ENCODE measurements at regions not wholly inside any gene's neighbourhood (a gene's known extent, or its start where the extent isn't known, plus 50 kb on each side); places are given as distances from the start of the nearest gene placed in this dataset.
A peak's percentile ranks its signal among the peaks of the same experiment; 100 is the strongest.
"Not testable (repeated sequence)": the region's sequence is repeated elsewhere in the genome, so short reads cannot be mapped to it uniquely, and the experiment has no call there.

DNA sequence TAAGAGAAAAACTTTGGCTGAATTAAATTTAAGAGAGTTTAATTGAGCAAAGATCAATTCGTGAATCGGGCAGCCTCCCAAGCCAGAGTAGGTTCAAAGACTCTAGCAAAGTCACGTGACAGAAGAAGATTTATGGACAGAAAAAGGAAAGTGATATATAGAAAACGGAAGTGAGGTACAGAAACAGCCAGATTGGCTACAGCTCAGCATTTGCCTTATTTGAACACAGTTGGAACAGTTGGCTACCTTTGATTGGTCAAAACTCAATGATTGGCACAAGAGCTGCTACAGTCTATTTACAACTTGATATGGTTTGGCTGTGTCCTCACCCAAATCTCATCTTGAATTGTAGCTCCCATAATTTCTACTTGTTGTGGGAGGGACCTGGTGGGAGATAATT, 102.6 kb downstream of the PLG start:
- DNase-seq (ENCODE audit: low read depth in 4 of 4, low spot score in 2 of 4) = no peak

DNA sequence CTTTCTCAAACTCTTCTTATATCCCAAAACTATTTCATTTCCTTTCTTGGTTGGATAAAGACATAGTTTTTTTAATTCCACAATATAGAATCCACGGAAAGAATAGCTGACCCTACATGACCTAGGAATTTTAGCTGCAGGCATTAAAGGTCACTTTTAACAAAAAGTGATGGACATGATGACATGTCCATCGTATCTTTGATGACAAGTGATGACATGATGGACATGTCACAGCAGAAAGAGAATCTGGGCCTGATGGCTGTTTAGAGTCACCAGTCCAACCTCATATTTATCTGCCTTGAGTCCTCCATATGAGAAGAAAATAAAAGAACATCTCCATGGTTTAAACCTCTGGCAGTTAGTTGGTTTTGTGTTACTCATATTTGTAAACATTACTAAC, 106.2 kb downstream of the PLG start:
- no peak for DNase-seq (ENCODE audit: low read depth in 4 of 4, low spot score in 2 of 4)

DNA sequence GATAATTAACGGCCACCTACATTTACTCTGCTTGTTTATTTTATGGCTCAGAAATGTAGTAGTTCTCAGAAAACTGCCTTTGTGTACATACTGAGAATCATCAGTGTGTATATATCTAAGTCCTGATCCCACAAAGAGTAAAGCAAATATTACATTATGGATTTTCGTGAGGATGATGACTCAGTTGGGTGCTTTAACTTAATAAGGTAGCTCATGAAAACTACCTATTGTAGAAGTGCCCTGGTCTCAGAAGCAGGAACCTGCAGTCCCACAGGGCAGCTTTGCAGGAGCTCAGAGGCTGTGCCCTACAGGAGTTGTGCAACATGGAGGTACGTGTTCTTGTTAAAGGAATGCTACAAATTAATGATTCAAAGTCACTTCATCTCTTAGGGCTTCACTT, 108.2 kb downstream of the PLG start:
- DNase-seq (ENCODE audit: low read depth in 4 of 4, low spot score in 2 of 4) = no peak

DNA sequence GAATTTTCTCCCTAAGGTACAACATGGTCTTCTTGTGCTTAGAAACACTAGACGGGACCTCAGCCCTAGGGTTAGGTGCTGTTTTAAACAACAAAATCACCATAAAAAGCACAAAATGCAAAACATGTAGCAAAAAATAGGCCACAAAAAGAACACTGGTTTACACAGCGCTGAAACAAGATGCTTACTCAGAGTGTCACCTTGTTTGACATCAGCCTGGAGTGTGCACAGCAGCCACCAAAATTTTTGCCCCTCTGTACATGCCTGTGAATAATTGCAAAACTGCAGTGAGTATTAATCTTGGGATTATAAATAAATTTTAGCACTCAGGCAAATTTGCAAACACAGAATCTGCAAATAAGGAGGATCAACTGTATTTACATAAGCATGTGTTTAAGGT, 110.1 kb downstream of the PLG start:
- no peak for DNase-seq (ENCODE audit: low read depth in 4 of 4, low spot score in 2 of 4)

DNA sequence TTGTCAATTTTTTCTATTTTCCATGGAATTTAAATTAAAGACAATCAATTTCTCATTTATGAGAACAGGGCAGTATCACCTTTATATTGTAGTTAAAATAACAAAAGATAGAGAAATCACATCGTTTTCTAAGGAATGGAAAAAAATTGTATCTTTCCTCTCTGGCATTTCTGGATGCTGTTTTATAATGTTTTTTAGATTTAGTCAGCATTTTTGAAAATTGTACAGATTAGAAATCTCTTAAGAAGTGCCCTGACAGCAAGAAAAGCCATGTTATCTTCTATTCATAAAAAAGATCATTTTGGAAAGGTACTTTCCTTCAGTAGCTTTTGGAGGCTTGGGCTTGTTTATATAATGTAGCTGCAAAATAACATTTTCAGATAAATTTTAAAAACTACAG, 116.9 kb downstream of the PLG start:
- no peak for DNase-seq (ENCODE audit: low read depth in 4 of 4, low spot score in 2 of 4)

DNA sequence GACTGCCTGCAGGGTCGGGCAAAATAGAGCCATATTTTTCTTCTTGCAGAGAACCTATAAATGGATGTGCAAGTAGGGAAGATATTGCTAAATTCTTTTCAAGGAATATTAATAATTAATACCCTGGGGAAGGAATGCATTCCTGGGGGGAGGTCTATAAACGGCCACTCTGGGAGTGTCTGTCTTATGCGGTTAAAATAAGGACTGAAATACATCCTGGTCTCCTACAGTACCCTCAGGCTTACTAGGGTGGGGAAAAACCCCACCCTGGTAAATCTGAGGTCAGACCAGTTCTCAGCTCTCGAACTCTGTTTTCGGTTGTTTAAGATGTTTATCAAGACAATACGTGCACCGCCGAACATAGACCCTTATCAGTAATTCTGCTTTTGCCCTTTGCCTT, 118.6 kb downstream of the PLG start:
- not testable (repeated sequence) for DNase-seq (ENCODE audit: low read depth in 4 of 4, low spot score in 2 of 4)

DNA sequence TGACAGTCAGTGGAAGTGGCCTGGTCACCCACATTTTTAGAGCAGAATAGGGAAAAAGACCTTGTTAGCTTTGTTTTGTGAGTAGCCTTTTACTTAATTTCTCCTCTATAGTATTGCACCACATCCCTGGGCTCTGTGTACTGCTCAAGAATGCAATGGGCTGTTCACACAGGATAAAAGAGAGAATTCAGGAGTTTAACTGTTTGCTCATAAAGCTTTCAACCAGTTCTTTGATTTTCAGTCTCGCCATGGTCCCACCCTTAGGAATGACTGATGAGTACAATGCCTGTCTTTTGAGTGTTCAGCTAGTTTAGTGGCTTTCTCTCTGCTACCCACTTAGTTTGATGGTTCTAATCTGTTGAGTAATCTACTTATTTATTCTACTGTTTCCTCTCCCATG, 129.7 kb downstream of the PLG start:
- DNase-seq (ENCODE audit: low read depth in 4 of 4, low spot score in 2 of 4) = peak in 1 of 4 donors; percentile 4

DNA sequence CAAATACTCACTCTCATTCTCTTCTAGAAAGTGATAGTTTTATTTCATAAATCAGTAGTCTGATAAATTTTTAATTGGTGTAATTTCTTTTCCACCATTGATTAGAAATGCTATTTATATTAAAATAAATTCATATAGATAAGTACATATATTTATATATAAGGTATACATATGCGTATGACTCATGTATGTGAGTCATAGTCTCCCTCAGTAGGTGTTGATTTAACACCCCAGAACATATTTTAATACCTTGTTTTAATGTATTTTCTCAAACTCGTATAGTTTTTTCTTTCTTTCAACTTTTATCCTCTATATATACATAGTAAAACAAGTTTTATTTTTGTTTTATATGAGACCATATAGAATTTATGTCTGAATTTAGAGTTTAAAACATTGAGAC, 130.4 kb downstream of the PLG start:
- no peak for DNase-seq (ENCODE audit: low read depth in 4 of 4, low spot score in 2 of 4)

DNA sequence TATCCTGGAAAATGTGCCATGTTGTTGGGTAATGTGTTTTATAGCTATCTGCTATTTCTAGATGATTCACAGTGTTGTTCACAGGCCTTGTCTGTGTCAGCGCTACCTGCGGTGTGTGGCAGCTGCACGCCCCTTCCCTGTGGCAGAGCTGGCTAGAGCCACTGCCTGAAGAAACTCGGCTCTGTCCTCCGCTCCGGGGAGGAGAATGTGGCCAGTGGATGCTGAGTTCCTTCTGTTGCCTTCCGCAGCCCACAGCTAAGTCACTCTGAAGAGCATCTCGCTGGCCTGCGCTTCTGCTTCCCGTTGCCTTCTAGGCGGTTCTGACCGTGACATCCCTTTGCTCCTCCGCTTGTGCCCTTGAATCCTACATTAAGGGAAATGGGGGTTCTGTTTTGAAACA, 135.1 kb downstream of the PLG start:
- no peak for DNase-seq (ENCODE audit: low read depth in 4 of 4, low spot score in 2 of 4)

DNA sequence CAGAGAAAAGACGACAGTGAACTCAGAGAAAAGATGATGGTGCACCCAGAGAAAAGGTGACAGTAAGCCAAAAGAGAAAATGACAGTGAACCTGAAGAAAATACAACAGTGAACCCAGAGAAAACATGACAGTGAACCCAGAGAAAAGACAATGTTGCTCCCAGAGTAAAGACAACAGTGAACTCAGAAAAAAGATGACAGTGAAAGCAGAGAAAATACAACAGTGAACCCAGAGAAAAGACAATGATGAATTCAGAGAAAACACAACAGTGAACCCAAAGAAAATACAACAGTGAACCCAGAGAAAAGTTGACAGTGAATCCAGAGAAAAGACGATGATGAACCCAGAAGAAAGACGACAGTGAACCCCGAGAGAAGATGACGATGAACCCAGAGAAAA, 140.5 kb upstream of the MAP3K4 start:
- DNase-seq (ENCODE audit: low read depth in 4 of 4, low spot score in 2 of 4) = no peak

DNA sequence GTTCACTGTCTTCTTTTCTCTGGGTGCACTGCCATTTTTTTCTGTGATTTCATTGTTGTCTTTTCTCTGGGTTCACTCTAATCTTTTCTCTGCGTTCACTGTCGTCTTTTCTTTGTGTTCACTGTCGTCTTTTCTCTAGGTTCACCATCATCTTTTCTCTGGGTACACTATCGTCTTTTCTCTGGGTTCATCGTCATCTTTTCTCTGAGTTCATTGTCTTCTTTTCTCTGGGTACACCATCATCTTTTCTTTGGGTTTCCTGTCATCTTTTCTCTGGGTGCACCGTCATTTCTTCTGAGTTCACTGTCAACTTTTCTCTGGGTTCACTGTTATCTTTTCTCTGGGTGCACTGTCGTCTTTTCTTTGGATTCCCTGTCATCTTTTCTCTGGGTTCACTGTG, 137.6 kb upstream of the MAP3K4 start:
- no peak for DNase-seq (ENCODE audit: low read depth in 4 of 4, low spot score in 2 of 4)

DNA sequence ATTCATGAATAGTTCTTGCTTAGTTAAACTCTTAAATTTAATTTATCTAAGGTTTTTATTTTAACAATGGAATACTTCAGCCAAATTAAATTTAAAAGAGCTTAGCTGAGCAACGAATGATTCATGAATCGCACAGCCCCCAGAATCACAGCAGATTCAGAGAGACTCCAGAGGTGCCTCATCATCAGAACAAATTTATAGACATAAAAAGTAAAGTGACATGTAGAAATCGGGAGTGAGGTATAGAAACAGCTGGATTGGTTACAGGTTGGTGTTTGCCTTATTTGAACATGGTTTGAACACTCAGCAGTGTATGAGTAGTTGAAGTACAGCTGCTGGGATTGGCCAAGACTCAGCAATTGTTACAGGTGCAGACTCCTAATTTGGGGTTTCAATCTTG, 132.7 kb upstream of the MAP3K4 start:
- no peak for DNase-seq (ENCODE audit: low read depth in 4 of 4, low spot score in 2 of 4)

DNA sequence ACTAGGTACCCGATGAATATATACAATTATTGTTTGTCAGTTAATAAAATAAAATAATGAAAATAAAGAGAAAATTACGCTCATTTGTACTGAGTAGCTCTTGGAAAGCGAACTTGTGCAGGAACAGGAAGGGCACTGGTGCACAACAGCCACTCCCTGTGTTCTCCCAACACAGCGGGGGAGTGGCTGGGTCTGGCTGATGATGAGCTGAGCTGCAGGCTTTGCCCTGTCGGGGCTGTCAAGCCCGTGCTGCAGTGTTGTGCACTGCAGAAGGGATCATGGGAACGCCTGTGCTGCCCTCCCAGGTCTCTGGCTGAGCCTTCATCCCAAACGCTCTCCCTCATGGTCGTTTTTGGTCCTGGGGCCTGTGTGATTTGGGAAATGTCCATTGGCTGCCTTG, 131.7 kb upstream of the MAP3K4 start:
- DNase-seq (ENCODE audit: low read depth in 4 of 4, low spot score in 2 of 4) = no peak

DNA sequence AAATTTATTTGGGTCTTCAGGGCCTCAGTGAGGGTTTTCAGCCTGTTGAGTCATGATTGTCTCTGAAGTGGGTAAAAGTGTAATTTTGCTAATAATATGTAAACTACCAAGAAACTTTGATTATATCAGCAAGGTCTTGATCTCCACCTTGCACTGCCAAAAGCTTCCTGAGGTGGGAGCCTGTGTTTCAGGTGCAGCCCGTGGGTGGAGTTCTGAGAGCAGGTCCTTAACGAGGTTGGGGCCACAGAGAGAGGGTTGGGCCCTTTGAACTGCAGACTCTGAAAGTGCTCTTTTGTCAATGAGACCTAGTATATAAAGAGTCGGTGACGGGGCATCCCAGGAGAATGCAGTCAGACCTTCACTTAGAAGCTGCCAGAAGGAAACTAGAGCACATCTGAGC, 129.7 kb upstream of the MAP3K4 start:
- no peak for DNase-seq (ENCODE audit: low read depth in 4 of 4, low spot score in 2 of 4)

DNA sequence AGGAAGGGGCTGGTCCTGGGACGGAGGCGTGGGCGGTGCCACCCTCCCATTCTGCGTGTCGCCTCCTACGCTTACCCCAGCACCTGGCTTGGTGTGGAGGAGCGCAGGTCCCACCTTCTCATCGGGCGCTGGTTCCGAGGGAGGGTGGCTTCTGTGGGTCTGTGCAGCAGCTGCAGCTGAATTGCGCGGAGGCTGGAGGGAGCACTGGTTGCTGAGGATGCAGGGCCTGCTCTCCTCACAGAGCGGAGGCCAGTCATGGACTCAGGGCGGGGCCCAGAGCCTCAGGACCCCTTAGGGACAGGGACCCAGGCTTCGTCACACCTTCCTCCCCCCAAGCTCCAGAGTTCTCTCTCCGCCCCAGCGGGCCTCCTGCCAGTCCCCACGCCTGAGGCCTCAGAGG, 127.8 kb upstream of the MAP3K4 start:
- DNase-seq (ENCODE audit: low read depth in 4 of 4, low spot score in 2 of 4) = no peak

DNA sequence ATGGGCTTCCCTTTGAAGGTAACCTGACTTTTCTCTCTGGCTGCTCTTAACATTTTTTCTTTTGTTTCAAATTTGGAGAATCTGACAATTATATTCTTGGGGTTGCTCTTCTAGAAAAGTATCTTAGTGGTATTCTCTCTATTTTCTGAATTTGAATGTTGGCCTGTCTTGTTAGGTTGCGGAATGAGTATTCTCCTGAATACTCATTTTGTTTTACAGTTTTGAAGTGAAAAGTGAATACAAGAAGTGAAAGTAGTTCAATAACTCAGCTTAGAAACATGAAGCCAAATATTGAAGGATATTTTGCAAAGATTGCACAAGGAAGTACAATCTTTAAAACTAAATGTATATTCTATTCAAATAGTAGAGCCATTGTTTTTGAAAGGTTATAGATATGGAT, 120.2 kb upstream of the MAP3K4 start:
- DNase-seq (ENCODE audit: low read depth in 4 of 4, low spot score in 2 of 4) = no peak

DNA sequence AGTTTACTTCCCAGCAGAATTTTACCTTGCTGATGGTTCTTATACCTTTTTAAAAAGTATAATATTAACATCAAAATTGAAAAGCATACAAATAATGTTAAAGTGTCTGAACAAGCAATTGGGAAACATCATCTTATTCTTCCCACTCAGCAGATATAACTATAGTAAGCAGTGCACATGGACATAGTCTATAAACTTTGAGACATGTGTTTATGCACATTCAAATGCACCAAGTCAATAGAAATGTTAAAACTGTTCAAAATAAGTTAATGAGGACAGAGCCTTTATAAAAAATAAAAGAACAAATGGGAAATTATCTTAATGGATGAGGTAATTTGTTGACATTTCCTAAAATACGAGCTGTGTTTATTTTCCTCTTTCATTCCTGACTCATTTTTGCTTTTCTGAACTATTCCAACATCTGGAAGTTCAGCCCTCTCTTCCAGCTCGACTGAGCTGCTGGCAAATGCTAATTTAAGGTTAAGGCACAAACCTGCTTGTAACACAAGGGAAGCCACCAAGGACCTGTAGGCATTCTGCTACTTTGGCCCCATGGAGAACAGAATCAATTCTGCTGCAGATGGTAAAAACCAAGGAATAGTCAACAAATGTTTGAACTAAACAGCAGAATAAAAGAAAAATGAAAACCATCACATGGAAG, 110.3 kb upstream of the MAP3K4 start:
- DNase-seq (ENCODE audit: low read depth in 4 of 4, low spot score in 2 of 4) = no peak

DNA sequence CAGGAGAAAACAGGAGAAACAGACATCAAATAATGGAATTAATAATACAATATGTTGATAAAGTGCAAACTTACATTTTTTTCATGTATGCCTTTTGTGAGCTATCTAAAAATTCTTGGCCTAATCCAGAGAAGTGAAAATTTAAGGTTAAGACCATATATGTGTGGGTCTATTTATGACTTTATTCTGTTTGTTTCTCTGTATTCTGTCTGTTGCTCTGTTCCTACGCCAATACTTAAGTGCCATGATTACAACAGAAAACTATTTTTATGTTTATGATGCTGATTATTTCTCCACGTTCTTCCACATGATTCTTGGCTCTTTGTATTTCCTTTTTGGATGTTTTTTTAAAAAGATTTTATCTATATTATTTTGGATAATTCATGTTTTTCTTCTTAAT, 109.6 kb upstream of the MAP3K4 start:
- DNase-seq (ENCODE audit: low read depth in 4 of 4, low spot score in 2 of 4) = no peak

DNA sequence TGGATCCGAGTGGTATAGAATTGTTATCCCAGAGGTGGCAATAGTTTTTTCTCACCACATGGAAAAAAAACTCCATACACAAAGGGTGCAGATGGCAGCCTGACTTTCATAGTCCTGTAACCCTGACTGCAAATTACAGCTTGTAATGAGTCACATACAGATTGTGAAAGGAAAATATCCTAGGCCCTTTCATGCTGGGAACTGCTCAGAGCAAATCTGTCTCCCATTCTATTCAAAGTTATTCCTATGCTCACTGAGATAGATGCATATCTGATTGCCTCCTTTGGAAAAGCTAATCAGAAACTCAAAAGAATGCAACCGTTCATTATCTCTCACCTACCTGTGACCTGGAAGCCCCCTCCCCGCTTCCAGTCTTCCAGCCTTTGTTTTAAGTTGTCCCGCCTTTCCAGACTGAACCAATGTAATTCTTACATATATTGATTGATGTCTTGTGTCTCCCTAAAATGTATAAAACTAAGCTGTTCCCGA, 108.7 kb upstream of the MAP3K4 start:
- DNase-seq (ENCODE audit: low read depth in 4 of 4, low spot score in 2 of 4) = no peak

DNA sequence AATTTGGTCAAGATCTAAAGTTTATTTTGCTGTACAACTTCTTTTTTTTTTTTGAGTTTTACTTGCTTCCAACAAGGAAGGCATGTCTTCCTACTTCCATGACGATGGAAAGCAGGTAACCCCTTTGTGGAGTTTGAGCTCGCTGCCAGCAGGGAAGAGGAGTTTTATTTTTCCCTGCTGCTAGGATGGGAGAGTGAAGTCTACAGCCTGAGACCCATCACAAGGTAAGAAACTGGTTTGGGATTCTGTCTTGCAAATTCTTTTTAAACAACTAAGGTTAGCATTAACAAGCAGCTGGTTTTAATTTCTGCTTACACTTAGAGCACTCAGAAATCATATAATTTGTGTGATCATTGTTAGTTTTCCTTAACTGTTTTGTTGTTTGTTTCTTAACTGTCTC, 108.0 kb upstream of the MAP3K4 start:
- no peak for DNase-seq (ENCODE audit: low read depth in 4 of 4, low spot score in 2 of 4)

DNA sequence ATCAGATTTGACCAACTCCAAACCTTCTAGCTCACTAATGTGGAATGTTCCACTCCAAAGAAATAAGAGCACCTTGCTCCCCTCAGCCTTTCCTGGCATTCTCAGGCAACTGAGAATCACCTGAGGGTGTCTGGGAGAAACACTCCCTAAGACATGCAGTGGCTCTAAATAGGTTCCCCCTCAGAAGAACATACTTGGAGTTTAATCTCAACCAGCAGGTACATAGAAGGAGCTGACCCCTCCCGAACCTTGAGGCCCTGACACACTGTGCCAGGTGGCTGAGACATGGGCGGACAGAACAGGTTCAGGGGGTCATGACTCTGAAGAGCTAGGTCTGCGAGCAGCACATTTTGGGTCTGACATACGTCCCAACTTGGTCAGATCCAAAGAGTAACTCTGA, 107.6 kb upstream of the MAP3K4 start:
- no peak for DNase-seq (ENCODE audit: low read depth in 4 of 4, low spot score in 2 of 4)

DNA sequence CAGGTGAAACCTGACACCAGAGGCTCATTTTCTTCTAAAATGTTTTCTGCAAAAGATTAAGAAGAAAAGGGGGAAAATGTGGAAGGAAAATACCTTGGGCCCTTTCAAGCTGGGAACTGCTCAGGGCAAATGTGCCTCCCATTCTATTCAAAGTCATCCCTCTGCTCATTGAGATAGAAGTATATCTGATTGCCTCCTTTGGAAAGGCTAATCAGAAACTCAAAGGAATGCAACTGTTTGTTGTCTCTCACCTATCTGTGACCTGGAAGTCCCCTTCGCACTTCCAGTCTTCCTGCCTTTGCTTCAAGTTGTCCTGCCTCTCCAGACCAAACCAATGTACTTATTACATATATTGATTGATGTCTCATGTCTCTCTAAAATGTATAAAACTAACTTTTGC, 102.4 kb upstream of the MAP3K4 start:
- not testable (repeated sequence) for DNase-seq (ENCODE audit: low read depth in 4 of 4, low spot score in 2 of 4)

DNA sequence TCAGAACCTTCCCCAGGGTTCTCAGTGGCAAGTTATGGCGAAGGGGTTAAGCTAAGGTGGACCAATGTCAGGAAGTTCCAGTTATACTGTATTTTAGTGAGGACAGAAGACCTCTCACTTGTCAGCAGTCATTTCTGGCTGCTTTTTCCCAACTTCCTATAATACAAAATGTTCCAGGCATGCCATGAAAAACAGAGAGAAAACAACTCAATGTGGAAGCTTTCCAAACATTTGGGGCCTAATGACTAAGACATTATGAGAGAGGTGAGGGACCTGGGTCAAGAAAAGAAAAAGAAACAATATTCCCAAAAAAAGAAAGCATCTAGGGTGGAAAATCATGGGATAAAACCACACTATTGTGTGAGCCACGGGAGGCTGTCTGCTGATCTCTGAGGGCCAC, 99.9 kb upstream of the MAP3K4 start:
- DNase-seq (ENCODE audit: low read depth in 4 of 4, low spot score in 2 of 4) = no peak
